Gastroesophageal sphincter (tissue), 3 donors: ENCODE measurements at regions not wholly inside any gene's neighbourhood (a gene's known extent, or its start where the extent isn't known, plus 50 kb on each side); places are given as distances from the start of the nearest gene placed in this dataset.

ENCODE experiments used
- EP300 ChIP-seq: sonication (generic); formaldehyde crosslinking; IDR thresholded peaks from one replicate; pipeline ENCODE4 v1.6.1; 2017; ENCODE audit warnings: antibody characterized with exemption, mild to moderate bottlenecking
- POLR2A ChIP-seq, 2 donors: fragments of 450-650 bp; IDR thresholded peaks; one replicate each; pipeline ENCODE4 v1.6.1; 2017; ENCODE audit warnings: antibody characterized with exemption in 2 of 2, mild to moderate bottlenecking in 2 of 2, moderate library complexity in 1 of 2
- POLR2AphosphoS5 ChIP-seq: sonication (generic); formaldehyde crosslinking; IDR thresholded peaks from one replicate; pipeline ENCODE4 v1.6.1; 2017; ENCODE audit warnings: antibody characterized with exemption
- TF ChIP-seq, protein P1 (sequence below), 4 experiments: fragments of 200-600 bp in 2 of 4; fragments of 450-650 bp in 2 of 4; sonication (generic) in 1 of 4; IDR thresholded peaks; one replicate each; pipeline ENCODE4 v1.5.1; 2017 to 2019; ENCODE audit warnings: antibody characterized with exemption in 4 of 4, mild to moderate bottlenecking in 2 of 4, moderate library complexity in 2 of 4

DNA sequence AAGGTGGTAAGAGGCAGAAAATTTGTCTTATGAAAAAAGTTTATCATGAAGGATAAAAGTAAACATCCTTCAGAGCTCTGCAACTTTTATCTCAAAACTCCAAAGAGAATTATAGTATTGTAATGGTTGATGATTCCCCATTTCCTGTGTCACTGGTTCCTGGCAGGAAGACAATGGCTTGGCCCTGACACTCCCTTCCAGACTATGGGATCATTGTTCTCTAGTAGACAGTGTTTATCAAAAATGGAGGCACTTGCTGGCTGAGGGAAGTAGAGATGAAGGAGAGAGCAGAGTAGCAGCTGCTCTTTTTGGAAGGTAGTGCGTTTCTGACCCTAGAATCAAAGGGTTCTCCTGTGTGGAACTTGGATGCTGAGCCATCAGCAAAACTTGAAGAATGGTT lies 145.9 kb upstream of the ATP1B1 start:
- TF ChIP-seq EP300 (no peak), POLR2A (IDR thresholded peaks at IDR 0.05) (no peak), POLR2AphosphoS5 (no peak)
- TF ChIP-seq, protein P1, sequence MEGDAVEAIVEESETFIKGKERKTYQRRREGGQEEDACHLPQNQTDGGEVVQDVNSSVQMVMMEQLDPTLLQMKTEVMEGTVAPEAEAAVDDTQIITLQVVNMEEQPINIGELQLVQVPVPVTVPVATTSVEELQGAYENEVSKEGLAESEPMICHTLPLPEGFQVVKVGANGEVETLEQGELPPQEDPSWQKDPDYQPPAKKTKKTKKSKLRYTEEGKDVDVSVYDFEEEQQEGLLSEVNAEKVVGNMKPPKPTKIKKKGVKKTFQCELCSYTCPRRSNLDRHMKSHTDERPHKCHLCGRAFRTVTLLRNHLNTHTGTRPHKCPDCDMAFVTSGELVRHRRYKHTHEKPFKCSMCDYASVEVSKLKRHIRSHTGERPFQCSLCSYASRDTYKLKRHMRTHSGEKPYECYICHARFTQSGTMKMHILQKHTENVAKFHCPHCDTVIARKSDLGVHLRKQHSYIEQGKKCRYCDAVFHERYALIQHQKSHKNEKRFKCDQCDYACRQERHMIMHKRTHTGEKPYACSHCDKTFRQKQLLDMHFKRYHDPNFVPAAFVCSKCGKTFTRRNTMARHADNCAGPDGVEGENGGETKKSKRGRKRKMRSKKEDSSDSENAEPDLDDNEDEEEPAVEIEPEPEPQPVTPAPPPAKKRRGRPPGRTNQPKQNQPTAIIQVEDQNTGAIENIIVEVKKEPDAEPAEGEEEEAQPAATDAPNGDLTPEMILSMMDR (IDR thresholded peaks at IDR 0.05) = no peak
